ENCODE measurements at regions not wholly inside any gene's neighbourhood (a gene's known extent, or its start where the extent isn't known, plus 50 kb on each side); places are given as distances from the start of the nearest gene placed in this dataset.

DNA sequence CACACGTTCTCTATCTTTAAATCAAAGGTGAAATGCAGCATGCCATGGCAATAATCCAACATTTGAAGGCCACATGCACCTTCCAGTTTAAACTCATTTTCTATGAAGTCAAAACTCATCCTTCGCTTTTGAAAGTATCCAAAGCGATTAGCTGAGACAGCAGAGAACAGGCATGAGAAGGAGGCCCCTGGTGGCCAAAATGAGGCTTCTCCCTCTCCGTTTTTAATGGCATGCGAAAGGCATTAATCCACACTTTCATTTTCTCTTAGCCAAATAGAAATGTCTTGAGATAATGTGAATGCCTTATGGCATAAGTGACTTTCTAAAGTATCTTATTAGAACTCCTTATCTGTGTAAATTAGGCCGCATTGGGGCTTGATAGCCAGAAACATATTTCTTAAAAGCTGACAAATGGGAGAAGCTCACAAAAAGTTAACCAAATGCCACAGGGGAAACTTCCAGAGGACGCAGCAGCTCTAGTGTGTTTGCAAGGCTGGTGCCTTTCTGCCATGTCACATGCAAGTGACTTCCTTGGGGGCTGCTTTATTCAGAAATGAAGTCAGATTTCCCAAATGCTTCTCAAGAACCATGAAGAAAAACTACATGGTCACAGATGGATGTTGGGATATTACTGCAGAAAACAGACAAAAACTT lies 1189.6 kb downstream of the SORCS1 start:
- DNase-seq (ENCODE audit: low spot score) (no peak), ATAC-seq (ENCODE audit: low FRiP score) (no peak)
- TF ChIP-seq, protein P1, sequence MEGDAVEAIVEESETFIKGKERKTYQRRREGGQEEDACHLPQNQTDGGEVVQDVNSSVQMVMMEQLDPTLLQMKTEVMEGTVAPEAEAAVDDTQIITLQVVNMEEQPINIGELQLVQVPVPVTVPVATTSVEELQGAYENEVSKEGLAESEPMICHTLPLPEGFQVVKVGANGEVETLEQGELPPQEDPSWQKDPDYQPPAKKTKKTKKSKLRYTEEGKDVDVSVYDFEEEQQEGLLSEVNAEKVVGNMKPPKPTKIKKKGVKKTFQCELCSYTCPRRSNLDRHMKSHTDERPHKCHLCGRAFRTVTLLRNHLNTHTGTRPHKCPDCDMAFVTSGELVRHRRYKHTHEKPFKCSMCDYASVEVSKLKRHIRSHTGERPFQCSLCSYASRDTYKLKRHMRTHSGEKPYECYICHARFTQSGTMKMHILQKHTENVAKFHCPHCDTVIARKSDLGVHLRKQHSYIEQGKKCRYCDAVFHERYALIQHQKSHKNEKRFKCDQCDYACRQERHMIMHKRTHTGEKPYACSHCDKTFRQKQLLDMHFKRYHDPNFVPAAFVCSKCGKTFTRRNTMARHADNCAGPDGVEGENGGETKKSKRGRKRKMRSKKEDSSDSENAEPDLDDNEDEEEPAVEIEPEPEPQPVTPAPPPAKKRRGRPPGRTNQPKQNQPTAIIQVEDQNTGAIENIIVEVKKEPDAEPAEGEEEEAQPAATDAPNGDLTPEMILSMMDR (IDR thresholded peaks at IDR 0.05): no peak

DNA sequence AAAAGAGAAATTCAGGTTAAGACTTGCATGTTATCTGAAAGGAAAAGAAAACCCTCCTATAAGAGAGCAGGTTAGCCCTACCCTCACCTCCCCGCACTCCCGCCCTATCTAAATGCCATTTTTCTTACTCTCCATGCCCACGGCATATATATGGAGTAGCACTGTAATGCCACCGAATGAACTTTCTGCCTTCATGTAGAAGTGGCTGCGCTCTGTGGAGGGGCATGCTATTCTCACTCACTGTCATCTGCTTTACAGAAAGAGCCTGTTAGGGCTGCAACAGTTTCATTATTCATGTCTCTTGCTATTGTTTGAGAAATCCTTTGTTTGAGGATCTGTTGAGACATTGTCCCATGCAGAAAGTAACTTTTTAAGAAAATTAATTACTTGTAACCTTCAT lies 1190.6 kb downstream of the SORCS1 start:
- ATAC-seq (ENCODE audit: low FRiP score): no peak
- TF ChIP-seq, protein P1 (IDR thresholded peaks at IDR 0.05): no peak
- DNase-seq (ENCODE audit: low spot score): no peak

DNA sequence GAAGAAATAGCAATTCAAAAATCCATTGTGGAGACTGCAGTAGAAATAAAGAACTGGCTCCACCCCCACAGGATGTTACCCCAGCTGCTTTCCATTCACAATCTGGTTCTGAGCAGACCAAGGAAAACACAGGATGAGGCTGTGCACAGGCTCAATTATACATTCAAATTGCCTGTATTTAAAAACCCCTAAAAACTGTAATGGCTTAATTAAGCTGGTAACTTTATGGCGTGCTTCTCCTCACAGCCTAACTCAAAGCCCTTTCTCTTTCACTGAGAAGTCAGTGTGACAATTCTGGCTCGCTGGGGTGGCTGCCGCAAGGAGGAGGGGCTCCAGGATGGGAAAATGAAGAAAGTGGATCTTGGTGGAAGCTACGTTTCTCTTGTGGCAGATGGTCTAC lies 1191.1 kb downstream of the SORCS1 start:
- TF ChIP-seq, protein P1 (IDR thresholded peaks at IDR 0.05): no peak

DNA sequence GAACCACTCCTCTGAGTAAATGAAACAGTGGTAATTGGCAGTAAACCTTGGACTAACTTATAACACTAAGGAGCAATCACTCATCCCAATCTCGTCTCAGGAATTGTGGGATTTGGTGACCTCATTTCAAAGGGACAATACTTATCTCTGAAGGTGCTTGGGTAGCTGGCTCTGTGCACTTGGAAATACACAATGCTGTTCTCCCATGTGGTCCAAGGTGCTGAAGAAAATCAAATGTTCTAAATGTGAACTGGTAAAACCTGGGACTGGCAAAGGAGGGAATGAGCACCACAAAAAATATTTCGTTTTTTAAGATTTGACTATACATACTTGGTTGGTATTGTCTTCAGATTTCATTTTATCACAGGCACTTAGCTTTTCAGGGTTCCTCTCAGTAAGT lies 1193.0 kb downstream of the SORCS1 start:
- DNase-seq (ENCODE audit: low spot score) (no peak), ATAC-seq (ENCODE audit: low FRiP score) (no peak)
- TF ChIP-seq, protein P1 (IDR thresholded peaks at IDR 0.05): no peak

More for the DNA sequence above, 1191.1 kb downstream of the SORCS1 start:
- ATAC-seq (ENCODE audit: low FRiP score) (no peak), DNase-seq (ENCODE audit: low spot score) (no peak)

DNA sequence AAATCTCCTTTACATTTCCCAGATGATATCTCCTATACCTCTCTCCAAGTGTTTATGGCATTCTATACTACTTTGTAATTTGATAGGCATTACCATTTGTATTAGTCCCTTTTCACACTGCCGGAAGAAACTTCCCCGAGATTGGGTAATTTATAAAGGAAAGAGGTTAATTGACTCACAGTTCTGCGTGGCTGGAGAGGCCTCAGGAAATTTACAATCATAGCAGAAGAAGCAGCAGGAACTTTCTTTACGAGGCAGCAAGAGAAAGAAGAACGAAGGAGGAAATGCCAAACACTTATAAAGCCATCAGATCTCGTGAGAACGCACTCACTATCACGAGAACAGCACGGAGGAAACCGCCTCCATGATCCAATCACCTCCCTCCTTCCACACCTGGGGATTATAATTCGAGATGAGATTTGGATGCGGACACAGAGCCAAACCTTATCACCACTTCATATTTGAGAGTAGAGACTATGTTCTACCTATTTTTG lies 1194.6 kb downstream of the SORCS1 start:
- no peak for DNase-seq (ENCODE audit: low spot score)
- ATAC-seq (ENCODE audit: low FRiP score): no peak
- TF ChIP-seq, protein P1 (IDR thresholded peaks at IDR 0.05): no peak

DNA sequence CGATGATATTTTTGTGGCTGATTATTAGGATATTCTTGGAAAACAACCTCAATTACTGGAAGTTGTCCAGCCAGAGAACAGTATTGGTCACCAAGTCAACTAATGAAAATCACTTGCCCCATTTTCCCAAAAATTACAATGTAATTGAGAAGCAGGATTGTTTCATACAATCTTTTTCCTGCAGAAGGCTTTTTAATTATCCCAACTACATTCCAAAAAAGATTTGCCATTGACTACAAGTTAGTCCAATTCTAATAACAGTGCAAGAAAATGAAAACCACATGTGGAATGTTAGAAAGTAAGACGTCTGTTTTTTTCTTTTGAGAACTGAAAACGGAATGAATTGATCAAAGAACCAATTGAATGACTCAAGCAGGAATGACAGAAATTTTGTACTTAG lies 1195.8 kb downstream of the SORCS1 start:
- DNase-seq (ENCODE audit: low spot score) (no peak), ATAC-seq (ENCODE audit: low FRiP score) (no peak)
- TF ChIP-seq, protein P1 (IDR thresholded peaks at IDR 0.05): no peak

DNA sequence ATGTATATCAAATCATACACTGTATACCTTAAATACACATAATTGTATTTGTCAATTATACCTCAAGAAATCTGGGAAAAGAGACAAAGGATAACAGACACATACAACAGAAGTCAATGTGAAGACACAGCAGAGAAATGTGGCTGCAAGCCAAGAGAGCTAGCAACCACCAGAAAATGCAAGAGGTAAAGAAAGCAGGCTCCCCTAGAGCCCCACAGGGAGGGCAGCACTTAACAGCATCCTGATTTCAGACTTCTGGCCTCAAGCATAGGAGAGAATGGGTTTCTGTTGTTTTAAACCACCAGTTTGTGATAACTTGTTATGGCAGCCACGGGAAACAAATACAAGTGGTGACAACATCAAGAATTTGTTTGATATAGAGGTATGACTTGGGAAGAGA lies 1197.2 kb downstream of the SORCS1 start:
- no peak for ATAC-seq (ENCODE audit: low FRiP score)
- DNase-seq (ENCODE audit: low spot score): no peak
- TF ChIP-seq, protein P1 (IDR thresholded peaks at IDR 0.05): no peak

All from omental fat pad (tissue), 3 donors.